GM10248 (cell line): ENCODE measurements at regions not wholly inside any gene's neighbourhood (a gene's known extent, or its start where the extent isn't known, plus 50 kb on each side); places are given as distances from the start of the nearest gene placed in this dataset.

ENCODE experiments used
- CTCF ChIA-PET: fragments of 300-600 bp; sonication (Branson Sonifier 250); formaldehyde crosslinking; extraction: SDS; loops from one replicate; lab custom pipeline; 2021; ENCODE audit warnings: antibody characterized with exemption; lab: Yijun Ruan, JAX
- POLR2A ChIA-PET: fragments of 350-650 bp; sonication (Branson Sonifier 250); formaldehyde crosslinking; extraction: SDS; loops from one replicate; lab custom pipeline; 2020; ENCODE audit warnings: antibody characterized with exemption; lab: Yijun Ruan, JAX
- DNase-seq: peaks from one replicate; pipeline ENCODE4 v3.0.0; 2012; ENCODE audit errors: extremely low spot score
- CTCF ChIP-seq: IDR thresholded peaks from 2 replicates; pipeline ENCODE4 v1.5.1; 2012; ENCODE audit warnings: mild to moderate bottlenecking, low read depth; ENCODE audit errors: extremely low read depth, missing control alignments, control extremely low read depth

GRCh38 chr18:41266616-41267015 is 688.4 kb upstream of the PIK3C3 start:
- no peak for DNase-seq
- TF ChIP-seq CTCF: no peak
- ChIA-PET CTCF (no interaction called here), POLR2A (no interaction called here)

- POLR2A ChIA-PET: no interaction called here
- no peak for DNase-seq
- CTCF ChIA-PET: no interaction called here
- TF ChIP-seq CTCF: no peak
Measured at GRCh38 chr18:41266204-41266603, 688.8 kb upstream of the PIK3C3 start.

- DNase-seq: no peak
- ChIA-PET CTCF (no interaction called here), POLR2A (no interaction called here)
- no peak for TF ChIP-seq CTCF
Measured at GRCh38 chr18:41265047-41265446, 690.0 kb upstream of the PIK3C3 start.

- CTCF ChIA-PET: no interaction called here
- TF ChIP-seq CTCF: no peak
- POLR2A ChIA-PET: no interaction called here
- no peak for DNase-seq
Measured at GRCh38 chr18:41263956-41264355, 691.1 kb upstream of the PIK3C3 start.

GRCh38 chr18:41262688-41263087 is 692.3 kb upstream of the PIK3C3 start:
- no peak for TF ChIP-seq CTCF
- DNase-seq: no peak
- POLR2A ChIA-PET: no interaction called here
- CTCF ChIA-PET: no interaction called here

GRCh38 chr18:41244591-41245037 is 710.4 kb upstream of the PIK3C3 start:
- CTCF ChIA-PET: interaction anchor here (1.0 kb wide), 1 partner anchor 15 kb away, joined by 3 read pairs; no protein-coding TSS in a partner anchor
- POLR2A ChIA-PET: no interaction called here
- no peak for DNase-seq
- no peak for TF ChIP-seq CTCF

GRCh38 chr18:41237317-41237716 is 717.7 kb upstream of the PIK3C3 start:
- ChIA-PET CTCF (no interaction called here), POLR2A (no interaction called here)
- TF ChIP-seq CTCF: no peak
- DNase-seq: no peak
